ENCODE measurements at regions not wholly inside any gene's neighbourhood (a gene's known extent, or its start where the extent isn't known, plus 50 kb on each side); places are given as distances from the start of the nearest gene placed in this dataset.

DNA sequence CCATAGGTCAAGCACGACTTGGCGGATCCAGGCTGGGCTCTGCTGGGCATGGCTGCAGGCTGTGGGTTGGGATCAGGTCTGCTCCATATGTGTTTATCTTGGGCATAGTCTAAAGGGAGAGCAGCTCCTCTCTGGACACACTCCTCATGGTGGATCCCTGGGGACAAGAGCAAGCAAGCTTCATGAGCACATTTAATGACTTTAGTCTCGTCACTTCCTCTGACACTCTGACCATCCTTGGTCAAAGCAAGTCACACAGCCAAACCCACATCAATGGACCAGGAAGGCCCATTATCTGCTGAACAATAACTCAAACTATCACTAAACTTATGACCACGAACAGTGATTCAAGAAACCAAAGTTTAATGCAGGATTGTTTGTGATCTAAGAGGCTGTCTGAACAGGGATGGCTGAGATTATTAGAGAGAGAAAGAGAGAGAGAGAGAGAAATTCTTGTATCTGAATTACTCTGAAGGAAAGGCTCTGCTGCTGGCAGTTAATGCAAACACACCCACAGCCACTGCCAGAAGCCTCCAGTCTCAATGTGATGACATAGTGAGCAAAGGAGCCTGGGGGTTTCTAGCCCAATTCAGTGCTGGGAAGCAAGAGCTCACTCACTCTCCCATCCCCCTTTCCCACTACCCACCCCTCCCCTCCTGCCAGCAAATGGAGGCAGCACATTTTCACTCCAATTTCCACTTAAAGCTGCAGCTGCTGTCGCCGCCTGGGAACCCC lies 490.2 kb upstream of the SULF2 start:
- Histone ChIP-seq H3K4me1 (ENCODE audit: control insufficient read depth, insufficient read depth, low read length) (peaks cover 15% of the 10 kb centered on the region), H3K4me3 (ENCODE audit: low read depth, low read length) (no peak overlapping the region), H3K9me3 (ENCODE audit: control insufficient read depth, insufficient read depth, low read length) (peaks cover 2% of the 10 kb centered on the region), H3K27ac (ENCODE audit: low read depth, low read length) (peak overlapping the region; percentile 10), H3K36me3 (ENCODE audit: control insufficient read depth, insufficient read depth, low read length) (no peaks in the 10 kb centered on the region), H3K27me3 (ENCODE audit: control insufficient read depth, insufficient read depth, low read length) (no peaks in the 10 kb centered on the region)
- DNase-seq (ENCODE audit: low read depth in 4 of 6, low spot score in 6 of 6) = peak in 2 of 6 donors; percentile 84 to 95
- 100% methylated on average over 1 of the region's 6 CpGs for WGBS (ENCODE audit: insufficient coverage)

DNA sequence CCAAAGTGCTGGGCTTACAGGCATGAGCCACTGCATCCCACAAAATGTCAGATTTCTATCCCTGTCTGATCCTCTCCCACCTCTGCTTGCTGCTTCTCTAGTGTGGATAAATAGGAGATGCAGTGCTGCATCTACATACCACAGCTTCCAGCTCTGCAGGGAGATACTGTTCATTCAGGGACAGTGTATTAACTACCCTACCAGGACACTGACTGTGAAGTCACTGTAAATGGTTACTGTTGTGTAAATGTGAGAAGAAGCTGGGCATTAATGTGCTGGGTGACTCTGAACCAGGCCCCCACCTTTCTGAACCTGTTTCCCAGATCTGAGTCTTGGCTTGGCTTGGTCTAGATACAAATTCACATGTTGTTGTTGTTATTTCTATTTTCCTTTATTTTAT lies 488.6 kb upstream of the SULF2 start:
- peaks cover 2% of the 10 kb centered on the region for H3K9me3 ChIP-seq (ENCODE audit: control insufficient read depth, insufficient read depth, low read length)
- H3K4me1 ChIP-seq (ENCODE audit: control insufficient read depth, insufficient read depth, low read length) = peaks cover 17% of the 10 kb centered on the region
- no peak overlapping the region for H3K27ac ChIP-seq (ENCODE audit: low read depth, low read length)
- no peaks in the 10 kb centered on the region for H3K27me3 ChIP-seq (ENCODE audit: control insufficient read depth, insufficient read depth, low read length)
- peak in 1 of 6 donors; percentile 30 for DNase-seq (ENCODE audit: low read depth in 4 of 6, low spot score in 6 of 6)
- H3K36me3 ChIP-seq (ENCODE audit: control insufficient read depth, insufficient read depth, low read length) = no peaks in the 10 kb centered on the region
- no peak overlapping the region for H3K4me3 ChIP-seq (ENCODE audit: low read depth, low read length)

DNA sequence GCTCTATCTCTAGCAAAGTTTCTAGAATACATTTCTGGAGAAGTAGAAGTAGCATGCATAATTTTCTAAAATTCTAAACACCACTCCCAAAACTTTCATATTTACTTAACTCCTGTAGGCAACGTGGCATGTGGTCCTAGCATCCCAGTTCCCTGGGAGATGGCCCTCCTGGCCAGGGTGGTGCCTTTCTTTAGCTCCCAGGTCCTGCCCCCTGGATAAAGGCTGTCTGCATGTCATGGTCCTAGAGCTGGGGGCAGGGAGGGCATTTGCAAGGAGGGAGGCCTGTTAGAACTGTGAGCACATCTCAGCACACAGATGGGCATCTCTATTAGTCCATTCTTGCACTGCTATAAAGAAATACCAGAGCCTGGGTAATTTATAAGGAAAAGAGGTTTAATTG lies 485.6 kb upstream of the SULF2 start:
- Histone ChIP-seq H3K4me1 (ENCODE audit: control insufficient read depth, insufficient read depth, low read length) (peaks cover 10% of the 10 kb centered on the region), H3K27me3 (ENCODE audit: control insufficient read depth, insufficient read depth, low read length) (no peaks in the 10 kb centered on the region), H3K27ac (ENCODE audit: low read depth, low read length) (no peak overlapping the region), H3K9me3 (ENCODE audit: control insufficient read depth, insufficient read depth, low read length) (peaks cover 2% of the 10 kb centered on the region), H3K36me3 (ENCODE audit: control insufficient read depth, insufficient read depth, low read length) (no peaks in the 10 kb centered on the region), H3K4me3 (ENCODE audit: low read depth, low read length) (no peak overlapping the region)
- no peak for DNase-seq (ENCODE audit: low read depth in 4 of 6, low spot score in 6 of 6)
- no CpG with 5 or more reads among the region's 1 CpG for WGBS (ENCODE audit: insufficient coverage)

DNA sequence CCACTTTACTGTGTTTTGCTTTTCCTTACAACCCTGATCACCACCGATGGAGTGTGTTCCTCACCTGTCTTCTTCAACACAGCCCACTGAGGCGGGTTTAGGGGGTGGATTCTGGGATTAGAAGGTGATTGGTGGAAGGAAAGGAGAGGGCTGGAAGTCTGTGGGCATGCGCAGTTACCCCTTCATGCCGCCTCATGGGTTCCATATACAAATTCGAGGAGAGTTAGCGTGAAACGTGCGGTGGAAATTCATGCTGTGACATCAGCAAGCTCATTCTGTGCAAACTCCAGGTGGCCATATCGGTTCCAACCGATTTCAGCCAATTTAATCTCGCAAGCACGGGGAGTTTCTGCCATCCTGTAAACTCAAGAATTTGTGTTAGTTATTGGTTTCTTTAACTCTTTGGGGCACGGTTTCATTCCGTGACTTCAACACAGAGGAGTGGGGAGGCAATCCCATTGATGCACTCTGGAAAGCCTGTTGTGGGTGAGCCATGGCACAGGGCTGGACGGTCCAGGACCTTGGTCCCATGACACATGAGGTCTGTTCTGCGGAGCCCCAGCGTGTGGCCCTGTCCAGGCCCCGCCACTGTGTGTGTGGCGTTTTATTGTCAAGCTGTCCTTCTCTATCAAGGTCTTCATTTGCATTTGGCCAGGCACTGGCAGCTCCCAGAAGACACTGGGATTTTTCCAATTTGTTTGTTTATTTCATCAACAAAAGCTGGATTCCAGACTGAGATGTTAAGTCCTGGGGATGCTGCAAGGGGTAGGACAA lies 482.8 kb upstream of the SULF2 start:
- peak in 1 of 6 donors; percentile 66 for DNase-seq (ENCODE audit: low read depth in 4 of 6, low spot score in 6 of 6)
- Histone ChIP-seq H3K9me3 (ENCODE audit: control insufficient read depth, insufficient read depth, low read length) (no peaks in the 10 kb centered on the region), H3K27ac (ENCODE audit: low read depth, low read length) (no peak overlapping the region), H3K36me3 (ENCODE audit: control insufficient read depth, insufficient read depth, low read length) (no peaks in the 10 kb centered on the region), H3K27me3 (ENCODE audit: control insufficient read depth, insufficient read depth, low read length) (no peaks in the 10 kb centered on the region), H3K4me1 (ENCODE audit: control insufficient read depth, insufficient read depth, low read length) (peaks cover 2% of the 10 kb centered on the region), H3K4me3 (ENCODE audit: low read depth, low read length) (no peak overlapping the region)
- WGBS (ENCODE audit: insufficient coverage) = 81% methylated on average over 17 of the region's 19 CpGs

DNA sequence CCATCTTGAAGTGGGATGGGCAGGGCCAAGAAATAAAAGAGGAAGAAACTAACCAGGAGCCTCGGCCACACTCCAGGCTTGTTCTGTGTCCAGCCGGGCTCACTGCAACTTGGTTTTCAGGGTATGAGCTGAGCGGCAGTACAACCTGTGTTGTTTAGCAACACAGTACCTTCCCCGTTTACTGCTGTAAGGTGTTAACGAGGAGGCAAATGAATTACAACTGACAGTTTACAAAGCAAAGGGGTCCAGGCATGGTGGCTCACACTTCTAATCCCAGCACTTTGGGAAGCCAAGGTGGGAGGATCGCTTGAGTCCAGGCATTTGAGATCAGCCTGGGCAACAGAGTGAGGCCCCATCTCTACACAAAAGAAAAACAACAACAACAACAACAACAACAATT lies 481.3 kb upstream of the SULF2 start:
- Histone ChIP-seq H3K4me1 (ENCODE audit: control insufficient read depth, insufficient read depth, low read length) (peaks cover 2% of the 10 kb centered on the region), H3K4me3 (ENCODE audit: low read depth, low read length) (no peak overlapping the region), H3K36me3 (ENCODE audit: control insufficient read depth, insufficient read depth, low read length) (no peaks in the 10 kb centered on the region), H3K27ac (ENCODE audit: low read depth, low read length) (no peak overlapping the region), H3K27me3 (ENCODE audit: control insufficient read depth, insufficient read depth, low read length) (no peaks in the 10 kb centered on the region), H3K9me3 (ENCODE audit: control insufficient read depth, insufficient read depth, low read length) (no peaks in the 10 kb centered on the region)
- WGBS (ENCODE audit: insufficient coverage) = 97% methylated on average over 5 of the region's 6 CpGs
- no peak for DNase-seq (ENCODE audit: low read depth in 4 of 6, low spot score in 6 of 6)

DNA sequence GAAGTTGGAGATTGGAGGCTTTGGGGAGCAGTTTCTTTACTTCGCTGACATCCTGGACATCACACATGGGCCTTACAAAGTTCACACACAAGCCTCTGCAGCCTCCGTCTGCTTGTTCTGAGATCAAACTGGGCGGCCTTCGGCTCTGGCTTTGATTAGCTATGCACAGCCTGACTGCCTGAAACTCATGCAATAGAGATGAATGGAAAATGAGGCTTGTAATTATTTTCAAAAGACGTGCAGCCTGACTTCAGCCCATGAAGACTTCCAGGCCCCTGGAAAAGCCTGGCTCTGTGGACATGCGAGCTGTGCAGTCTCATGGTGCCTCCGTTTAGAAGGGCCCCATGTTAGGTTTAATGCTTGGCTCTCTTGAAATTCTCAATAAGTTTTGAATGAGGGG lies 480.5 kb upstream of the SULF2 start:
- H3K9me3 ChIP-seq (ENCODE audit: control insufficient read depth, insufficient read depth, low read length) = no peaks in the 10 kb centered on the region
- no peak overlapping the region for H3K27ac ChIP-seq (ENCODE audit: low read depth, low read length)
- H3K4me3 ChIP-seq (ENCODE audit: low read depth, low read length) = no peak overlapping the region
- DNase-seq (ENCODE audit: low read depth in 4 of 6, low spot score in 6 of 6) = peak in 1 of 6 donors; percentile 31
- WGBS (ENCODE audit: insufficient coverage) = 60% methylated on average over 5 of the region's 7 CpGs
- H3K36me3 ChIP-seq (ENCODE audit: control insufficient read depth, insufficient read depth, low read length) = no peaks in the 10 kb centered on the region
- H3K4me1 ChIP-seq (ENCODE audit: control insufficient read depth, insufficient read depth, low read length) = peaks cover 2% of the 10 kb centered on the region
- no peaks in the 10 kb centered on the region for H3K27me3 ChIP-seq (ENCODE audit: control insufficient read depth, insufficient read depth, low read length)

DNA sequence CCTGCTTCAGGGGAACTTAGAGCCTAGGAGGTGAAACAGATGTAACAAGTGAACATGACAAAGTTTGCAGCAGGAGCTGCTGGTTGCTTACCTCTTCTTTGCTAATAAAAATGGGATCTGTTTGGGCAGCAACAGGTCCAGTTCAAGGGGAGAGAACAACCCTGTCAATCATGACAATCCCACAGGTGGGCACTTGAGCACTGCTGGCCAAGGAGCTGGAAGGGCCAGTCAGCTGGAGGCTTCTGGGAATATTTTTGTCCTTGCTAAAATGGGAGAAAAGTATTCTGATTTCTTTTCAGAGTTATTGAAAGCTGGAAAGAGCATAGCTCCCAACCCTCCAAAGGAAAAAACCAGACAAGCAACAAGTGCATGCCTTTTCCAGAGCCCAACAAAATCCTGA lies 477.7 kb upstream of the SULF2 start:
- H3K4me3 ChIP-seq (ENCODE audit: low read depth, low read length) = no peak overlapping the region
- no peaks in the 10 kb centered on the region for H3K36me3 ChIP-seq (ENCODE audit: control insufficient read depth, insufficient read depth, low read length)
- H3K27me3 ChIP-seq (ENCODE audit: control insufficient read depth, insufficient read depth, low read length) = no peaks in the 10 kb centered on the region
- H3K27ac ChIP-seq (ENCODE audit: low read depth, low read length) = no peak overlapping the region
- no peak for DNase-seq (ENCODE audit: low read depth in 4 of 6, low spot score in 6 of 6)
- no peaks in the 10 kb centered on the region for H3K9me3 ChIP-seq (ENCODE audit: control insufficient read depth, insufficient read depth, low read length)
- peaks cover 9% of the 10 kb centered on the region for H3K4me1 ChIP-seq (ENCODE audit: control insufficient read depth, insufficient read depth, low read length)

DNA sequence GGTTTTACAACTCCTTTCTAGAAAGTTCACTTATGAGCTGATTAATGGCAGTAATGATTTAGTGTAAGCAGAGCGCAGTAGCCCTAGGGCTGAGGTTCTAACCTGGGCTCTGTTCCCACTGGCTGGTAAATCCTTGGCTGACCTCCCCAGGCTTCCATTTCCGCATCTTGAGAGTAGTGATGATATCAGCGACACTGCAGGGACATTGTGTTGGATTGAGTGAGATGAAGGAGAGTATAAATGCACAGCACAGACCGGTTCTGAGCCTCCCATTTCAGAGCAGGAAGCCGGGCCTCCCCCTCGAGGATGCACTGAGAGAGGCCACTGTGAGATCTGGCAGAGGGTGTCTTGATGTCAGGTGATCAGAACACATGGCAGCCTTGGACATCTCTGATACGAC lies 477.2 kb upstream of the SULF2 start:
- no peaks in the 10 kb centered on the region for H3K36me3 ChIP-seq (ENCODE audit: control insufficient read depth, insufficient read depth, low read length)
- H3K4me3 ChIP-seq (ENCODE audit: low read depth, low read length) = no peak overlapping the region
- no peaks in the 10 kb centered on the region for H3K9me3 ChIP-seq (ENCODE audit: control insufficient read depth, insufficient read depth, low read length)
- no peak overlapping the region for H3K27ac ChIP-seq (ENCODE audit: low read depth, low read length)
- WGBS (ENCODE audit: insufficient coverage) = 88% methylated on average over 7 of the region's 7 CpGs
- no peak for DNase-seq (ENCODE audit: low read depth in 4 of 6, low spot score in 6 of 6)
- no peaks in the 10 kb centered on the region for H3K27me3 ChIP-seq (ENCODE audit: control insufficient read depth, insufficient read depth, low read length)
- H3K4me1 ChIP-seq (ENCODE audit: control insufficient read depth, insufficient read depth, low read length) = peaks cover 9% of the 10 kb centered on the region

DNA sequence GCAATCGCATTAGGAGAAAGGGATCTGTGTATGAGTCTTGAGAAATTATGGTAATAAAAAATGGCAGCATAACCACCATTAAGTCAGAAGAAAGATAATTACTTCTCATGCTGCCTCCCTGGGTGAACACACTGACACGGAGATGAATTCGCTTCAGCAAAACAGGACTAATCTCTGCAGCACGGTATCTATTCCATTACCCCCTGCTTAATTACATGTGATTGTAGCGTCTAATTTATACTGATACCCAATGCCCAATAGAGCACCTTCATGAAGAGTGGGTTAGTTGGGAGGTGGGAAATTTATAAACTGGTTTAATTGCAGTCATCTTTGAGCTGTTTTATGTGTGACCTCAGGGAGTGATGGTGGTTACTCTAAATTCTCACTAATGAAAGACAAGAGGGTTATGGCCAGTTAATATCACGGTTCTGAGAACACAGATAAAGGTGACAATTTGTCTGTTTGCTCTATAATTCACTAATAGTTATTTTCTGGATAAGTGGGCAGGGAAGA lies 476.2 kb upstream of the SULF2 start:
- Histone ChIP-seq H3K4me3 (ENCODE audit: low read depth, low read length) (no peak overlapping the region), H3K4me1 (ENCODE audit: control insufficient read depth, insufficient read depth, low read length) (peaks cover 9% of the 10 kb centered on the region), H3K27ac (ENCODE audit: low read depth, low read length) (no peak overlapping the region), H3K36me3 (ENCODE audit: control insufficient read depth, insufficient read depth, low read length) (no peaks in the 10 kb centered on the region), H3K27me3 (ENCODE audit: control insufficient read depth, insufficient read depth, low read length) (no peaks in the 10 kb centered on the region), H3K9me3 (ENCODE audit: control insufficient read depth, insufficient read depth, low read length) (no peaks in the 10 kb centered on the region)
- WGBS (ENCODE audit: insufficient coverage) = no CpG with 5 or more reads among the region's 6 CpGs
- peak in 3 of 6 donors; percentile 15 to 94 (median 38) for DNase-seq (ENCODE audit: low read depth in 4 of 6, low spot score in 6 of 6)

Measured in spinal cord (tissue), 9 donors.